ENCODE measurements at regions not wholly inside any gene's neighbourhood (a gene's known extent, or its start where the extent isn't known, plus 50 kb on each side); places are given as distances from the start of the nearest gene placed in this dataset.
"Not testable (repeated sequence)": the region's sequence is repeated elsewhere in the genome, so short reads cannot be mapped to it uniquely, and the experiment has no call there.

GRCh38 chr9:129312251-129313122 lies 134.4 kb upstream of the IER5L start:
- 83 to 93% (median 87%) methylated on average over 16 of the region's 16 CpGs for WGBS, 3 donors
- H3K27ac ChIP-seq (ENCODE audit: low read depth, low read length), result no peak overlapping the region

DNA sequence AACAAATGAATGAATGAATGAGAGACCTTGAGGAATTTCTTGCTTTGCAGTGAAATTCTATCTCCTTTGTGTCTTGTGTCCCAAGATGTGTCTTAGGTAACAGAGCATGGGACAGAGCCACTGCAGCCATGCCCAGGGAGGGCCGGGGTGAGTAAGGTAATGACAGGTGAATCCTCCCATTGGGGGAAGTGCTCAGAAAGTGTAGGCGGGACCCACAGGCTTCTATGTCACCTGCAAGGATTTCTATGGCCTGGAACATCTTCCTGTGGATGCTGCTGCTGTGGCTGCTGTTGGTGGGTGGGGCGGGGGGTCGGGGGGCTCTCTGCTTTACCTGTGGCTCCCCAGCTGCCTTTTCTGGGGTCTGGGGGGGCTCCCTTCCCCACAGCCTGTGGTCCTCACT lies 133.6 kb upstream of the IER5L start:
- no peak overlapping the region for H3K27ac ChIP-seq (ENCODE audit: low read depth, low read length)
- WGBS, 3 donors, result 72 to 88% (median 76%) methylated on average over 4 of the region's 4 CpGs

- 76 to 93% (median 93%) methylated on average over 7 of the region's 7 CpGs for whole genome bisulfite sequencing, 3 donors
- H3K27ac ChIP-seq (ENCODE audit: low read depth, low read length), result no peak overlapping the region
Measured at GRCh38 chr9:129310666-129311350, 132.7 kb upstream of the IER5L start.

GRCh38 chr9:129309906-129310305 lies 131.8 kb upstream of the IER5L start:
- no peak overlapping the region for H3K27ac ChIP-seq (ENCODE audit: low read depth, low read length)
- 92 to 95% (median 94%) methylated on average over 5 of the region's 5 CpGs for WGBS, 3 donors

- no peak overlapping the region for H3K27ac ChIP-seq (ENCODE audit: low read depth, low read length)
- 95 to 96% (median 95%) methylated on average over 8 of the region's 8 CpGs for WGBS, 3 donors
Measured at GRCh38 chr9:129309041-129309430, 131.0 kb upstream of the IER5L start.

- no peak overlapping the region for H3K27ac ChIP-seq (ENCODE audit: low read depth, low read length)
- WGBS, 3 donors, result 79 to 85% (median 79%) methylated on average over 13 of the region's 13 CpGs
Measured at GRCh38 chr9:129307227-129307970, 129.3 kb upstream of the IER5L start.

GRCh38 chr9:129306318-129306973 lies 128.4 kb upstream of the IER5L start:
- WGBS, 3 donors, result 87 to 93% (median 88%) methylated on average over 13 of the region's 13 CpGs
- H3K27ac ChIP-seq (ENCODE audit: low read depth, low read length), result no peak overlapping the region

- WGBS, 3 donors, result 85 to 92% (median 90%) methylated on average over 8 of the region's 8 CpGs
- H3K27ac ChIP-seq (ENCODE audit: low read depth, low read length), result no peak overlapping the region
Measured at GRCh38 chr9:129305246-129305645, 127.2 kb upstream of the IER5L start.

DNA sequence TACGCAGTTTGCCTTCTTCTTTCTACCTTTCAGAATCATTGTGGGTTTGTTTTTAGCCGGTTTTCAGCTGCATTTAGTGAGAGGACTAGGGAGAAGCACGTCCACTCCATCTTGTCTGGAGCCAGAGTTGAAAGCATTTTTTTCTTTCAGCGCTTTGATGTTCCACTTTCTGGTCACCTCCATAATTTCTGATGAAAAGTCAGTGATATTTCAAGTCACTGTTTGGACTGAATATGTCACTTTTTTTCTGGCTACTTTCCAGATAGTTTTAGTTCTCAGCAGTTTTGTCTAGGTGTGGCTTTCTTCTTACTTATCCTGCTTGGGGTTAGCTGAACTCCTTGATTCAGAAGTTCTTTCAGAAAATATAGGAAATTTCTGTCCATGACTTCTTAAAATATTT lies 123.9 kb upstream of the IER5L start:
- WGBS, 3 donors, result 88 to 94% (median 94%) methylated on average over 4 of the region's 4 CpGs
- no peak overlapping the region for H3K27ac ChIP-seq (ENCODE audit: low read depth, low read length)

GRCh38 chr9:129296195-129296594 lies 118.1 kb upstream of the IER5L start:
- not testable (repeated sequence) for H3K27ac ChIP-seq (ENCODE audit: low read depth, low read length)
- 87 to 93% (median 93%) methylated on average over 2 of the region's 3 CpGs for WGBS, 3 donors

DNA sequence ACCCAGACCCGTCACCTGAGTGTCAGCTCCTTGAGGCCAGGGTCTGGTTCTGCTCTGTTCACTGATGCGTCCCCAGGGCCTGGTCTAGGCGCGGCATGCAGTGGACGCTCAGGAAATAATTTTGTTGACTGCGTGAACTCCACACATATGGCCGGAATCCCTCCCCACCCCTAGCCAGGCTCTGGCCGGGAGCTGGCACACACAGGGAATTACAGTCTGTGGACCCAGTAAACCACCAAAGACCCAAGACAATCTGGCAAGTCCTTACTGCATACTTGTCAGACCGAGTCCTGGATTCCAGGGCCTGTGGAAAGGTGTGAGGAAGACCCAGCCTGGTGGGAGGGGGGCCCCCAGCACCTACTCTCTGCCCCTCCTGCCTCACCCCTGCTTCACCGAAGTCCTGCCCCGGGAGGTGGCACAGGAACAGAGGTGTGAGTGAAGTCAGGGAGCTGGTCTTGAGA lies 113.0 kb upstream of the IER5L start:
- H3K27ac ChIP-seq (ENCODE audit: low read depth, low read length), result no peak overlapping the region
- 75 to 83% (median 76%) methylated on average over 11 of the region's 11 CpGs for WGBS, 3 donors

GRCh38 chr9:129290606-129291005 lies 112.5 kb upstream of the IER5L start:
- H3K27ac ChIP-seq (ENCODE audit: low read depth, low read length), result no peak overlapping the region
- 64 to 92% (median 67%) methylated on average over 16 of the region's 16 CpGs for WGBS, 3 donors

GRCh38 chr9:129289883-129290282 lies 111.8 kb upstream of the IER5L start:
- 66 to 80% (median 79%) methylated on average over 3 of the region's 3 CpGs for WGBS, 3 donors
- no peak overlapping the region for H3K27ac ChIP-seq (ENCODE audit: low read depth, low read length)

- no peak overlapping the region for H3K27ac ChIP-seq (ENCODE audit: low read depth, low read length)
- 58 to 88% (median 84%) methylated on average over 13 of the region's 13 CpGs for WGBS, 3 donors
Measured at GRCh38 chr9:129289131-129289731, 111.2 kb upstream of the IER5L start.

GRCh38 chr9:129287619-129288305 lies 109.7 kb upstream of the IER5L start:
- WGBS, 3 donors, result 81 to 89% (median 89%) methylated on average over 24 of the region's 24 CpGs
- H3K27ac ChIP-seq (ENCODE audit: low read depth, low read length), result no peak overlapping the region

DNA sequence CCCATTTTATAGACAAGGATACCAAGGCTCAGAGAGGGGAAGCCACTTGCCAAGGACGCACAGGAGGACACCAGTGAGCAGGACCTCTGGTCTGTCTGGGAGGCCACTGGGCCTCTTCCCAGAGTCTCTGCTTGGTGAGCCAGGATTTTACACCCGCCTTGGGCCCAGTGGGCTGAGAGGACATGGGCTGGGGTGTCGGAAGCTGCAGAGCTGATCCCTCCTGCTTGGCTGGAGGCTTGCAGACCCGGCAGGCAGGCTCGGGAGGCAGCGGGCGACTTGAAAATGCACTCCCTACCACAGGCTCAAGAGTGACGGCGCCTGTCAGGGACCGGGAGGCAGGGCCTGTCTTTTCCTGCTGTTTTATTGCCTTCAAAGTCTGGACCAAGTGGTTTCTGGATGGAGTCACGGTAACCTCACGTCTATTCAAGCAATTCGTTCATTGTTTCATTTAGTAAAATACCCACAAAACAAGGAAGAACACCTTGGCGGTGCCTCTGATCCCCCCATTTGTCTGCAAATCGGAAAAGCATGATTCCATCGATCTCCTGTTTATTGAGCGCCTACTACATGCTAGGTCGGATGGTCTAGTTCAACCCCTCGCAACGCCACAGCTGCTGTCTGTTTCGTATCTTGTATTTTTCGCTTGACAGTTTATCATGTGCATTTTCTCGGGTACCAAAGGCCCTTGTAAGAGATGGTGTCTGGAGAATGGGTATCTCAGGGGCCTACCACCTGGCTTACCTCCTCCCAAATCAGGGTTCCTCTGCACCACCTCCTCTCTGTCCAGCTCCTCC lies 108.1 kb upstream of the IER5L start:
- H3K27ac ChIP-seq (ENCODE audit: low read depth, low read length), result no peak overlapping the region
- 87 to 96% (median 92%) methylated on average over 23 of the region's 23 CpGs for WGBS, 3 donors

- 92 to 99% (median 95%) methylated on average over 7 of the region's 7 CpGs for WGBS, 3 donors
- no peak overlapping the region for H3K27ac ChIP-seq (ENCODE audit: low read depth, low read length)
Measured at GRCh38 chr9:129285382-129285781, 107.3 kb upstream of the IER5L start.

Data from adipose tissue (tissue), 3 donors.